ENCODE measurements at regions not wholly inside any gene's neighbourhood (a gene's known extent, or its start where the extent isn't known, plus 50 kb on each side); places are given as distances from the start of the nearest gene placed in this dataset.

GRCh38 chr6:10201606-10202510 lies 213.0 kb downstream of the TFAP2A start:
- Mint-ChIP-seq H3K27me3 (ENCODE audit: low read depth) (peaks cover 15% of the 10 kb centered on the region), H3K4me3 (no peak overlapping the region), H3K27ac (peak overlapping the region in 1 of 3 experiments; percentile 19), H3K4me1 (peaks cover 30% of the 10 kb centered on the region), H3K9me3 (peaks cover 8% of the 10 kb centered on the region), H3K36me3 (ENCODE audit: low read depth) (no peaks in the 10 kb centered on the region)
- TF ChIP-seq CTCF (IDR thresholded peaks at IDR 0.05; ENCODE audit: unreplicated experiment in 3 of 3): no peak

- Mint-ChIP-seq H3K4me3 (no peak overlapping the region), H3K36me3 (ENCODE audit: low read depth) (peaks cover 3% of the 10 kb centered on the region), H3K9me3 (peaks cover 5% of the 10 kb centered on the region), H3K27me3 (ENCODE audit: low read depth) (peaks cover 31% of the 10 kb centered on the region), H3K4me1 (no peaks in the 10 kb centered on the region), H3K27ac (no peak overlapping the region)
- no peak for TF ChIP-seq CTCF (IDR thresholded peaks at IDR 0.05; ENCODE audit: unreplicated experiment in 3 of 3)
Observed at GRCh38 chr6:10196090-10196489, 218.8 kb downstream of the TFAP2A start.

GRCh38 chr6:10194816-10195672 lies 219.8 kb downstream of the TFAP2A start:
- Mint-ChIP-seq H3K4me1 (no peaks in the 10 kb centered on the region), H3K27me3 (ENCODE audit: low read depth) (peaks cover 31% of the 10 kb centered on the region), H3K27ac (no peak overlapping the region), H3K4me3 (no peak overlapping the region), H3K9me3 (peaks cover 2% of the 10 kb centered on the region), H3K36me3 (ENCODE audit: low read depth) (peaks cover 3% of the 10 kb centered on the region)
- no peak for TF ChIP-seq CTCF (IDR thresholded peaks at IDR 0.05; ENCODE audit: unreplicated experiment in 3 of 3)

GRCh38 chr6:10193321-10193720 lies 221.6 kb downstream of the TFAP2A start:
- no peak for TF ChIP-seq CTCF (IDR thresholded peaks at IDR 0.05; ENCODE audit: unreplicated experiment in 3 of 3)
- Mint-ChIP-seq H3K4me1 (no peaks in the 10 kb centered on the region), H3K4me3 (no peak overlapping the region), H3K36me3 (ENCODE audit: low read depth) (peaks cover 3% of the 10 kb centered on the region), H3K9me3 (peaks cover 5% of the 10 kb centered on the region), H3K27me3 (ENCODE audit: low read depth) (peaks cover 41% of the 10 kb centered on the region), H3K27ac (no peak overlapping the region)

GRCh38 chr6:10190042-10190441 lies 224.8 kb downstream of the TFAP2A start:
- Mint-ChIP-seq H3K4me1 (peaks cover 13% of the 10 kb centered on the region), H3K27me3 (ENCODE audit: low read depth) (peaks cover 37% of the 10 kb centered on the region), H3K27ac (no peak overlapping the region), H3K4me3 (no peak overlapping the region), H3K9me3 (peaks cover 5% of the 10 kb centered on the region), H3K36me3 (ENCODE audit: low read depth) (peaks cover 3% of the 10 kb centered on the region)
- TF ChIP-seq CTCF (IDR thresholded peaks at IDR 0.05; ENCODE audit: unreplicated experiment in 3 of 3): no peak

Data from nephron (organoid).